Fibroblast of skin of left quadriceps (primary cell): ENCODE measurements at regions not wholly inside any gene's neighbourhood (a gene's known extent, or its start where the extent isn't known, plus 50 kb on each side); places are given as distances from the start of the nearest gene placed in this dataset.

Experiments used
- DNase-seq, 2 experiments: peaks; one replicate each; pipeline ENCODE4 v3.0.0-alpha.2; 2013; ENCODE audit warnings: low read depth in 2 of 2

DNA sequence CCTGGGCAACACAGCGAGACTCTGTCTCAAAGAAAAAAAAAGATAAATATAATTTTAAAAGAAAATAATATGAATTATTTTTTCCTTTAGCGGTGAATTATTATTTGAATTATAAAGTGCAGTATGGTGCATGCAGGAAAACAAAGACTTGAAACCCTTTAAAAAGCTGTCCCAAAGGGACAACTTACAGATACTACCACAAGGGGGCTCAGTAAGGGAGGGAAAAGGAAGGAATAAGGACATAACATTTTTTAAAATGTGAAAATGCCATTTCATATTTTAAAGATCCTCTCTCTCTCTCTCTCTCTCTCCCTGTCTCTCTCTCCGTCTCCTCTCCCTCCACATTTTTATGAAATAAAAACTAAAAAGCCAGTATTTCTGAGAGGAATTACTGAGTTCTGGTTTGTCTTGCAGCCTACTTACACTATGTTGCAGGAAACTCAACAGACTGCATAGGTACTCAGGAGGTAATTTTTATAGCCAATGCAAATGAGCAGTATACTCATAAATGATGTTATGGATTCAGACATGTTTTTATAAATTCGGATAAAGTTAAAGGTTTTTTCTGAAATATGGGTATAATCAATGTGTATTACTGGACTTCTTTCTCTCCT, 455.0 kb upstream of the GJE1 start:
- DNase-seq: peak; percentile 18 to 30

DNA sequence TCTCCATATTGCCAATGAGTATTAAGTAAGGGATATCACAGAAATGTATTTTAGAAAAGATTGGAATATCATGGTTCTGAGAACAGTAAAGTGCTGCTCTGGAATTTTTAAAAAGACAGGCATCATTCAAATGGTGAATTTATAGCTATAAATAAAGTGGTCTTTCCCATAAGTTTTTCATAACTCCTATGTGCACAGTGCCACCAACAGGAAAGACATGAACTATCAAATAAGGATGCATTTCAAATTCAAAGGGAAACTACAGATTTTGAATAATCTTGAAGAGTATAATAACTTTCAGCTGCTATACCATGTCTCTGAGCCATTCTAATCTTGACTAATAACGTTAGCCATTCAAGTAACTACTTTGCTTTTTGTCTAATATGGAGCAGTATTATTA, 456.8 kb upstream of the GJE1 start:
- peak; percentile 10 for DNase-seq

DNA sequence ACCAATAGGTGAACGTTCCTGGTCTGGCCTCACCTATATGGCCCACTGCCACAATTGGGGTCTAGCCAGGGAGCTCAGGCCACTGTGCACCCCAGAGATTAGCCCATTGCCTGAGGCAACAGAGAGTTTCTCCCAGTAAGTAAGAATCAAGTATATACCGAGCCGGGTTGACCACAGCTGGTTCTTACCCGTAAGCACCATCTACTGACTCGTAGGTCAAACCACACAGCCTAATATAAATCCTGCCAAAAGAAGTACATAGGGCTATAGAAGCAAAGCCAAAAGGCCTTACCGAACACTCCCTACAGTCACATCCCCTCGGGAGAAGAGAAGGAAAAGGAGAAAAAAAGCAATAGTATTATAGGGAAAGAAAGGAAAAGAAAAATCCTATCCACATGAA, 463.6 kb upstream of the GJE1 start:
- no peak for DNase-seq

GRCh38 chr6:141667580-141668309, 465.0 kb upstream of the GJE1 start:
- DNase-seq: no peak

- DNase-seq: no peak
Measured at GRCh38 chr6:141666187-141666586, 466.5 kb upstream of the GJE1 start.

GRCh38 chr6:141664744-141665143, 468.0 kb upstream of the GJE1 start:
- no peak for DNase-seq

DNA sequence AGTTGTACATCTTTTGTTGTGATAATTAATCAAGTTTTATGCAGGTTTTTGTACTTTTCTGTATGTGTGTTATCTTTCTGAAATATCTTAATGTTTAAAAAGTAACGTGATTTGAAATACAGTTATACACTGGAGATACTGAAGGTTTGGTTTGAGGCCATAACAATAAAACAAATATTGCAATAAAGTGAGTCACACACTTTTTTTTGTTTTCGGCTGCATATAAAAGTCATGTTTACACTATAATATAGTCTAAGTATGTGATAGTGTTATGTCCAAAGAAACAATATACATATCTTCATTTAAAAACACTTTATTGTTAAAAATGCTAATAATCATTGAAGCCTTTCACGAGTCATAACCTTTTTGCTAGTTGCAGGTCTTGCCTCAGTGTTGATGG, 473.1 kb upstream of the GJE1 start:
- no peak for DNase-seq

- no peak for DNase-seq
Measured at GRCh38 chr6:141658696-141659095, 474.0 kb upstream of the GJE1 start.

- DNase-seq: no peak
Measured at GRCh38 chr6:141657812-141658211, 474.9 kb upstream of the GJE1 start.

DNA sequence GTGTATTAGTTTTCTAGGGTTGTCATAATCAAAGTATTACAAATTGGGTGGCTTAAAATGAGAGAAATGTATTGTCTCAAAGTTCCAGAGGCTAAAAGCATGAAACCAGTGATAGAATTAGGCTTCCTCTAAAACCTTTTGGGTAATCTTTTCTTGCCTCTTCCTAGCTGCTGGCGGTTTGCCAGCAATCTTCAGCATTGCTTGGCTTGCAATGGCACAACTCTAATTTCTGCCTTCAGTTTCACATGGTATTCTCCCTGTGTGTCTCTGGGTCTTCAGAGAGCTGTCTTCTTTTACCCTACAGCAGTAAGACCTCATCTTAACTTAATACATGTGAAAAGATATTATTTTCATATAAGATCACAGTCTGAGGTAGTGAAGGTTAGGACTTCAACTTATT, 479.1 kb upstream of the GJE1 start:
- DNase-seq: no peak

GRCh38 chr6:141641951-141642350, 490.8 kb upstream of the GJE1 start:
- no peak for DNase-seq

- DNase-seq: no peak
Measured at GRCh38 chr6:141641406-141641805, 491.3 kb upstream of the GJE1 start.

DNA sequence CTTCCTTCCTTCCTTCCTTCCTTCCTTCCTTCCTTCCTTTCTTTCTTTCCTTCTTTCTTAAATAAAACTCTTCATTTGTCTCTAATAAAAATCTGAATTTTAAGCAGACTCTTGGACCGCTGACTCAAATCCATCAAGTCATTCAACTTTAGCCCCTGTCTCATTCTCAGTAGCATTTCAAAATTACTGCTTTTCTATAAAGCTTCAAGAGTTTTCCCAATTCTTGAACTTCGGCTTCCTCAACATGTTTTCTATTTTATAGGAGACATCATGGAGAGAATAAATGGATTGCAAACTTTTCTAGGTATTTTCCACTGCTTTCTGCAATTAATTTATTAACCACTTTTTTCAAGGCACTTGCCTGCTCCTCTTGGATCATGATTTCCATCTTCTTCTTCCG, 497.1 kb upstream of the GJE1 start:
- DNase-seq: no peak

- DNase-seq: no peak
Measured at GRCh38 chr6:141634269-141634668, 498.5 kb upstream of the GJE1 start.

DNA sequence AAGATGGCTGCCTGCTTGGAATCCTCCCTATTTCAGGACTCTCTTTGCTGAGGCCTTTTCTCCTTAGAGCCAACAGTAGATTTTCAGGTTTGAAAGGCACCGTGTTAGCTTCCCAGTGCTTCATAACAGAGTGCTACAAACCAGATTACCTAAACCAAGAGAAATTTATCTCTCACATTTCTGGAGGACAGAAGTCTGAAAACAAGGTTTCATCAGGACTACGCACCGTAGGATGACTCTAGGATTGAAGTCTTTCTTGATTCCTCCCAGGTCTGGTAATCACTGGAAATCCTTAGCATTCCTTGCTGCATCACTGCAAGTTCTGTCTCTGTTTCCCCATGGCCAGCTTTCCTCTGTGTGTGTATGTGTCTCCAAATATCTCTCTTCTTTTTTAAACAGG, 508.4 kb upstream of the GJE1 start:
- DNase-seq: no peak

GRCh38 chr6:141618180-141618581, 514.5 kb upstream of the GJE1 start:
- DNase-seq: no peak

DNA sequence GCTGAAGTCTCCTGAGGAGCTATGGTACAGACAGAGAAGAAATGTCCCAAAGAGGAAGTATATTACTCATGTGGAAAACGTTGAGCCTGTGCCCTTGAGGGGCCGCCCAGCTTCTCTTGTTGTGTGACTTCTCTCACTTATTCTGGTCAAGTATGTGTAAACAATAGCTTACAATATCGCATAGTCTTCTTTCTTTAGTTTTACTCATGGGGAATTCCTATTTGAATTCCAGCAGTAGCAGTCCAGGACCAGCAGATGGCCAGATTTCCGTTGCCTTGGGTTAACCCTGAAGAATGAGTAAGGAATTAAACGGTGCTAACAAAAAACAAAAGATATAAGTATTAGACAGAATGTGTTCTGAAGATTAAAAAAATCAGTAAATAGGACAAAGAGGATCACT, 522.0 kb upstream of the GJE1 start:
- no peak for DNase-seq

DNA sequence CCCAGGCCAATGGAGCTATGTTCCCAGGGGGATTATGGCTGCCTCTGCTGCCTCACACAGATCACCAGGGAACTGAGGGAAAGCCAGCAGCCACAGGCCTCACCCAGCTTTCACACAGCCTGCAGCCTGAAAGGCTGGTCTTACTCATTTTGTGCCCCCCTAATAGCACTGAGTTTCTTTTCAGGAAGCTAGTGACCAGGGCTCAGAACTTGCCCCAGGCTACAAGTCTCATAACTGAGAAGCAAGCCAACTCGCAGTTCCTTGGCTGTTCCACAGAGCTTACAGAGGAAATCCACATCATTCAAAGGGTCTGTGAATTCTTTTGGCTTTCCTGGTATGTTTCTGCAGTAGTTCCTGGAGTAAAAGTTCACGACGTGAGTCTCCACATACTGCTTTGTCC, 524.8 kb upstream of the GJE1 start:
- DNase-seq: no peak

DNA sequence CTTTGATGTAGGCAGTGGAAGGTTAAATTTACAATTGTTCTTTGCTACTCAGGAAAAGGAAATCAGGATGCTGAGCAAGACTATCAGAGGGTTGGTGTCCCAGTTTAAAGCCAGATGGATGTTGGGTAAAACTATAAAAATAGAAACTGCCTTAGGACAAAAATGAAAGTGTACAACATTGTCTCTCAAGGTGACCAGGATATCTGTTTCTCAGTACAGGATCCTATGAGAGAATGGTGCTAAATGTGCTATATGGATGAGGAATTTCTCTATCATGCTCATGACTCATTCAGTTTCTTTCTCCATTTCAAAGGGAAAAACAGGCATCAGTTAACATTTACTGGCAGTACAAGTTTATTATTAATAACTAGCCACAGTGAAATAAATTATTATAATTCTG, 534.2 kb upstream of the GJE1 start:
- no peak for DNase-seq

GRCh38 chr6:141594874-141595273, 537.9 kb upstream of the GJE1 start:
- no peak for DNase-seq

- DNase-seq: no peak
Measured at GRCh38 chr6:141593311-141593710, 539.4 kb upstream of the GJE1 start.

- DNase-seq: peak; percentile 67
Measured at GRCh38 chr6:141587482-141588266, 545.1 kb upstream of the GJE1 start.

- DNase-seq: peak; percentile 38 to 41
Measured at GRCh38 chr6:141580988-141581552, 551.7 kb upstream of the GJE1 start.
